HG02870 (cell line): ENCODE measurements at regions not wholly inside any gene's neighbourhood (a gene's known extent, or its start where the extent isn't known, plus 50 kb on each side); places are given as distances from the start of the nearest gene placed in this dataset.

Experiments used
- ATAC-seq: cut with Tn5 transposase; IDR thresholded peaks from one replicate; pipeline ENCODE4 v1.9.1; 2021; ENCODE audit warnings: mild to moderate bottlenecking, moderate library complexity; ENCODE audit not compliant: unreplicated experiment

- no peak for ATAC-seq
These were observed 143.2 kb upstream of the PRSS1 start for GRCh38 chr7:142606081-142606480.

DNA sequence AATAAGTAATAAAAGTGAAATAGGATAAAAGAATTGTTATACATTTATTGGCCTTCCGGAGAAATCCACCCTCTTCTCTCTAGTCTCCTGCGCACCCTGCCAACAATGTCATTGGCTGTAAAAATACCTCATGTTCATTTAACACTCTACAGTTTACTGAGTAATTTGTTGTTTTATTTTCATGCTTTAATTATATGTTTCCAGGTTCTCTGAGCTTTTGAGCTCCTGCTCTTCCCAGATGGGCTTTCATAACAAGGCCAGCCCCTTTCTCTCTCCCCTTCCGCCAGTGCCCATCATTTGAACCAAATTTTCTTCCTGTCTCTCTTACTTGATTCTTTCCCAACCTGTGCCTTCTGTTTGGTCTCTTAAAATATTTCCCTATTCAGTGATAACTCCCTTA is 144.6 kb upstream of the PRSS1 start:
- ATAC-seq, result no peak

GRCh38 chr7:142603870-142604448 is 145.3 kb upstream of the PRSS1 start:
- ATAC-seq, result no peak

GRCh38 chr7:142602756-142603155 is 146.5 kb upstream of the PRSS1 start:
- ATAC-seq, result no peak

DNA sequence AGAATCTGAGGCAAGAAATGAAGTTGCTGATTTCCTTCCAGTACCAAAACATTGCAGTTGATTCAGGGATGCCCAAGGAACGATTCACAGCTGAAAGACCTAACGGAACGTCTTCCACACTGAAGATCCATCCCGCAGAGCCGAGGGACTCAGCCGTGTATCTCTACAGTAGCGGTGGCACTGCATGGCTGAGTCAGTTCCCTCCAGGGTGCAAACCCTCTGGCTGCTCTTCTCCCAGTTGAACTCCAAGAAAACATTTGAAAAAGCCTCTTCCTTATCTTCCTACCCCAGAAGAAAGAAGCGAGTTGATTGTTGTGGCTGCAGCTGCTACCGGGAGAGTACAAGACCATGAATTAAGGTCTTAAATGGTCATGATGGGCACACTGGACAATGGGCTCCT is 147.1 kb upstream of the PRSS1 start:
- no peak for ATAC-seq

DNA sequence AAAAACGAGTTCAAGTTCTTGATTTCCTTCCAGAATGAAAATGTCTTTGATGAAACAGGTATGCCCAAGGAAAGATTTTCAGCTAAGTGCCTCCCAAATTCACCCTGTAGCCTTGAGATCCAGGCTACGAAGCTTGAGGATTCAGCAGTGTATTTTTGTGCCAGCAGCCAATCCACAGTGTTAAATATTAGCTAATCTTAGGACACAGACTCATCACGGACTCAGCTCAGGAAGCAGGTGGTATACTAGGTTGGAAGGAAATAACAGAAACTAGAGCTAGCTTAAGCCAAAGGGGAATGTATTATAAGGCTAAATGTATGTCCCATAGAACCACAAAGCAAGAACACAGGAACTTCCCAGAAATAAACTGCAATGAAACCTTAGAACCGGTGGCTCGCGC is 151.0 kb upstream of the PRSS1 start:
- no peak for ATAC-seq

DNA sequence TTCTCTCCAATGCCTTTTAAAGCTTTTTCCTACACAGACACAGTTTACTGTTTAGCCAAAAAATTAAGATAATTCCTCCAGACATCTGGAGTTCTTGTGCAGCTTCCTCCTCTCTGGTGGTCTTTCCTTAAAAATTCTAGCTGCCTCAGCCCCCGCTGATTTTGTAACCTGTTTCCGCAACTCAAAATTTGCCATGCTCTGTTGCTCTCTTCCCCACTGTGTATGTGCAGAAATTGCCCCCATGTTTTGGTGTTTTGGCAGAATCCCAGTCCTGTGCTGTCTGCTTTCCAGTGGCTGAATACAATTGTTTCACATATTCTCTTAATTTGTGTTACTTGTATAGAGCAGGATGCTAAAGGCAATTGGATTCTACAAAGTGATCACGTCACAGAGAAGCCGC is 151.7 kb upstream of the PRSS1 start:
- ATAC-seq, result no peak

DNA sequence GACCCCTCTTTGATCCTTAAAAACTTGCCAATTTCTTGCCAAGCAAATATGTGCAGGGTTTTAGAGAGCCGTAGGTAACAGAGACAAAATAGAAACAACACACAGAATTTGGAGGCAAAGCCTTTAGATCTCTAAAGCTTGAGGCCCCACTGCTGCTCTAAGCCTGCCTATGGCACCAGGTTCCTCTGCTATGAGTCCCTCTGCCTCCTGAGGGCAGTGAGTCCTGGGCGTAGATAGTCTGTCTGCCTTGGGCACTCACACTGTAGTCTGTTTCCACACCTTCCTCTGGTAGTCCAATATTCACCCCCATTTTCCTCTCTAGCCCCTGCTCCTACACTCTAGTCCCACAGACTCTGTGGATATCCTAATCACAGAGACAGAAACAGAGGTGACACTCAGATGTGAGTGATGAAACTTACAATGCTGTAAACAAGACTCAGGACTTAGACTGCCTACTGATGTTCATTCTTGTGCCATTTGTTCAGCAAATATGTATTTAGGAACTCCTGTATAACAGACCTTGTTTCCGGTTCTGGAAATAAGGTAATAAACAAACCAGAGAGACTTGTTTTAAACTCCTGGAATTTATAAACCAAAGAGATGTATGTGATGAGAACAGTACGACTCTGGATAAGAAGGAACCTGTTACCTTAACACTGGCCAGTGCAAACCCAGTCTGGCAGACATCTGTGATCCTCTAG is 153.3 kb upstream of the PRSS1 start:
- ATAC-seq, result no peak

DNA sequence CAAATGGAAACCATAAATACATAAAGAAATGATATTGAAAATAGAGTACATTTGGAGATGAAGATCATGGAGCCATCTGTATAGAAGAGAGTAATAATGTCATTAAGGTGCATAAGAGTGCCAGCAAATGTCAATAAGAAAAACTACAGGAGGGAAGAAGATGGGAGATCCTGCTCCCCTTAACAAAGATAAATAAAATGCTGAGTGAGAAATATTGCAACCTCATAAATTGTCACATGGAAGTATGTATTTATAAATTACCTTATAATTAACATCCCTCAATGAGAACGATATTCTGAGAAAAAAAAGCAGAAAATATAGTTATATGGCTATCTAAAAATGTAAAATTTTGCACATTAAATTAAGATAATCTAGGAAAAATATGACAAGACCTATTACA is 155.2 kb upstream of the PRSS1 start:
- ATAC-seq, result no peak

DNA sequence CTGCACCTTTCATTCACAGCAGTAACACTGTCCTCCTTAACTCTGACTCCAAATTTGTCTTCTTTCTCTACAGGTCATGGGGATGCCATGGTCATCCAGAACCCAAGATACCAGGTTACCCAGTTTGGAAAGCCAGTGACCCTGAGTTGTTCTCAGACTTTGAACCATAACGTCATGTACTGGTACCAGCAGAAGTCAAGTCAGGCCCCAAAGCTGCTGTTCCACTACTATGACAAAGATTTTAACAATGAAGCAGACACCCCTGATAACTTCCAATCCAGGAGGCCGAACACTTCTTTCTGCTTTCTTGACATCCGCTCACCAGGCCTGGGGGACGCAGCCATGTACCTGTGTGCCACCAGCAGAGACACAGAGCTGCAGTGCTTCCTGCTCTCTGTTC is 156.2 kb upstream of the PRSS1 start:
- no peak for ATAC-seq

GRCh38 chr7:142592664-142593063 is 156.6 kb upstream of the PRSS1 start:
- no peak for ATAC-seq

- ATAC-seq, result no peak
These were observed 157.0 kb upstream of the PRSS1 start for GRCh38 chr7:142592231-142592630.

DNA sequence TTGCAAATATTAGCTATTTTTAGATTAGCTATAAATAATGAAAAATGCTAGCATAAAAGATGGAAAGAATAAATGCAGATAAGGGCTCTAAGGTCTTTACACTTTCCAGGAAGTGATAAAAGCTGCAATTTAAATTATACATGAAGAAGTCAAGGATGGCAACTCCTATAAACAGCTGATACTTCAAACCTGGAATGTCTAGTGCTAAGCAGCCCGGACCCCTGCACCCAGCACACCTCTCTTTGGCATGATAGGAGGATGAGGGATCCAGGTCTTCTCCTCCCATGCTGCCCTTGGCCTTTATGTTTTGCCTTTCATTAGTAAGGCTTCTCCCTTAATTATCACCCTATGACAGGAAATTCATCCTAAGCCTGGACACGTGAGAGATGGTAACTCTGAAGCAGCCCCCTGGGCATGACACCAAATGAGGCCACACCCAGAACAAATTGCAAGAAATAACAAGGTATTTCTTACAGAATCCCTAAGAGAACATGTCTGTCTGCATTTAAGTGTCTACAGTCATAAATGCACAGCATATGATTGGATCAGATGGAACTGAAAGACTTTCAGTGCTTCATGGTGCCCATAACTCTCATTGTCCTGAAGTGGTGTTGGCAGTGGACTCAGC is 158.3 kb upstream of the PRSS1 start:
- no peak for ATAC-seq

- no peak for ATAC-seq
These were observed 159.2 kb upstream of the PRSS1 start for GRCh38 chr7:142590077-142590476.

DNA sequence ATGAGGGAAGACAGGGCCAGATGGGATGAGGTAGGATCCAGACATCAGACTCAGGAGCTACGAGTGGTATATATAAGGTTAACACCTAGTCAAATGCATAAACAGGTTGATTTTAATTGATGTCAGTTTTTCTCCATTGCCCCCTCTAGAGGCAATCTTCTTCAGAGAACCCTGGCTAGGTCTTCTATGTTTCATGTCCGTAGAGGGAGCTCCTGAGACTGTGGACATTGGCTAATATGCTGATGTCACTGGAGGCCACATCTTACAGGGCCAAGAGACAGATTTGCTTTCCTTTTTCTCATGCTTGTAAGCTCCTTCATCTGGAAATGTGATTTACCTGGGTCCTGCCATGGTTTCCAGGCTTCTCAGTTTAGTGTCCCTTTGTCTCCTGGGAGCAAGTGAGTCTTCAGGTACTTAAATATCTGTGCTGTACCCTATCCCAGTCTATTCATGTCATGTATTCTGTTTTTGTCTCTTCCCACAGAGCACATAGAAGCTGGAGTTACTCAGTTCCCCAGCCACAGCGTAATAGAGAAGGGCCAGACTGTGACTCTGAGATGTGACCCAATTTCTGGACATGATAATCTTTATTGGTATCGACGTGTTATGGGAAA is 161.6 kb upstream of the PRSS1 start:
- ATAC-seq, result peak; percentile 53

DNA sequence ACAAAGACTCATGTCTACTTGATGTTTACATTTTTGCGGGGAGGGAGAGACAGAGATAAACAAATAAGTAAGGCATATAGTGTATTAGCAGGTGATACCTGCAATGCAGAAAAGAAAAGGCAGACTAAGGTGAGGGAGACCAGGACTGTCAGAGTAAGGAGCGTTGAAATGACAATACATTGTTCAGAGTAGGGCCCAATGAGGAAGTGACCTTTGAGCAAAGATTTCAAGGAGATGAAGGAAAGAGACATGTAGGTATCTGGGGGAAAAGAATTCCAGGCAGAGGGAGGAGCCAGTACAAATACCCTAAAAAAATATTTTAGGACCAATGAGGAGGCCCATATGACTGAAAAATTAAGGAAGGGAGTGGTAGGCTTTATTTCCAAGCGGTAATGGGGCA is 162.7 kb upstream of the PRSS1 start:
- ATAC-seq, result no peak

GRCh38 chr7:142585425-142585824 is 163.8 kb upstream of the PRSS1 start:
- ATAC-seq, result no peak

DNA sequence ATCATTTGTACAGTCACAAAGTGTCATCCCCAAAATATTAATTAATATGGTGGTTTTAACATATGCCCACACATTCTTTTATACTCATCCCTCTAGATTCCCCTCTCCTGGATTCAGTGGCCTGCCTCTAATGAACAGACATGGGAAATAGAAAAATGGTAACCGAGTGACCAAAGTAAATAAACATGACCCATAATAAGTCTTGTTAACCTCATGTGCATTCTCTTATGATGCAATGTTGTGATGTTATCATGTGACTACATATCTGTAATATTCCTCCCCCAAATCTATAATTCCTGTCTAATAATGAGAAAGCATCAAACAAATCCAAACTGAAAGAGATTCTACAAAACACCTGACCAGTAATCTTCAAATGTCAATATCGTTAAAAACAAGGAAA is 164.5 kb upstream of the PRSS1 start:
- ATAC-seq, result no peak

DNA sequence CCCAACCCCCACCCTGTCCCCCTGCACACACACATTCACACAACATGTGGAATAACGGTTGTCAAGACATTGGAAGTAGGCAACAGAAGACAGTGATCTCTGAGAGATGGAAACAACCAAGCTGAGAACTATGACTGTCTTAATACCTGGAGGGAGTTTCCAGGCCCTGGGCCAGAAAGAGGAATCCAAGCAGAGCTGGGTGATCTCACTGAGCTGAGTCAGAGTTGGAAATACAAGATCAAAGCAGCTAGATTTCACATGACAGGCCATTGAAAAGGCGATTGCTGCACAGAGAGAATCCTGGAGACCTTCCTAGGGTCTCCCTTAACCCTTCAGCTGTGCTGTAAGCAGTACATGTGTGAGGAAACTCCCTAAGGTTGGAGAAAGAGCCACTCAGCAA is 165.8 kb upstream of the PRSS1 start:
- ATAC-seq, result peak; percentile 63

DNA sequence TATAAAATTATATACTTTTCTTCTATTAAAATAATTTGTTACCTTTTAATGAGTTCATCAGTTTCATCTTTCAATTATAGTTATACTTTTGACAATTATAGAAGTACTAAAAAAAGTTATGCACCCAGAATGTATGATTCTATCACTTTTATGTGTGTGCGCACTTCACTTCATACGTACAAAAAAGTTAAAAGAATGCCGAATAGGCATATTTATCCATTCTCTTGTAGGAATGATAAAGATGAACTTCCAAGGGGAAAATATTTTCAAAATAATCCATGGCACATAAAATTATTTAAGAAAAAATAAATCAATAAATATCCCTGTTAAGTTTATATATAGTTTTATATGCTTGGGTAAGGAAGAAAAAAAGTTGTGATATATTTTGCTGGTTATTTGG is 166.9 kb upstream of the PRSS1 start:
- ATAC-seq, result no peak

DNA sequence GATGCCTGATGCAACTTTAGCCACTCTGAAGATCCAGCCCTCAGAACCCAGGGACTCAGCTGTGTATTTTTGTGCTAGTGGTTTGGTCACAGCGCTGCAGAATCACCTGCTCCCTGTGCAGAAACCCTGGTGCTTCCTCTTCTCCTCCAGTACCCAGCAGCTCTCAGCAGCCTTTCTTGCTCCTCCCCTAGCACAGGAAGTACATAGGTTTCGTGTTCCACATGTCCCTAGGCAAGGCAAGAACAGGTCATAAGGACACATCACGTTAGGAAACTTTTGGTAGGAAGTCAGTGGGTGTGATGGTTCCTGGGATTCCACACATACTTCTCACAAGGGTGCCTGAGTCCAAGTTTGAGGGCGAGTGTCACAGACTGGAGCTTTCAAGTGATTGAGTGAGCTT is 167.9 kb upstream of the PRSS1 start:
- peak; percentile 32 for ATAC-seq

DNA sequence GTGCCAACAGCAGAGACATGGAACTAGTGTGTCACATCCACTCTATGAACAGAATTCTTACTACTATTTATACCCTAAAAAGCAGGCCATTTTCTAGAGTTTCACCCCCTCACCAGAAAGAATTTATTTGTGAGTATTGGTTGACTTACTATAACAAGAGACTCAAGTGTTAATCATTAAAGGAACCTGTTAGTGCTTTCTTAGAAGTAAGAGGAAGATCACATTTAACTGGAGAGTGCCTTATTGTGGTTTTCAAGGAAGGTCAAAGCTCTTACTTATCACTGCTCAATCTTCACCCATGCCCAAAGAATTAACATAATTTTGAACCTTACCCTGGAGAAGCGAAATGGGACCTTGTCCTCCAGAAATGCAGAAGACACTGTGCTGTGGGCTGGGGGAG is 169.3 kb upstream of the PRSS1 start:
- no peak for ATAC-seq
